ENCODE measurements at regions not wholly inside any gene's neighbourhood (a gene's known extent, or its start where the extent isn't known, plus 50 kb on each side); places are given as distances from the start of the nearest gene placed in this dataset.

DNA sequence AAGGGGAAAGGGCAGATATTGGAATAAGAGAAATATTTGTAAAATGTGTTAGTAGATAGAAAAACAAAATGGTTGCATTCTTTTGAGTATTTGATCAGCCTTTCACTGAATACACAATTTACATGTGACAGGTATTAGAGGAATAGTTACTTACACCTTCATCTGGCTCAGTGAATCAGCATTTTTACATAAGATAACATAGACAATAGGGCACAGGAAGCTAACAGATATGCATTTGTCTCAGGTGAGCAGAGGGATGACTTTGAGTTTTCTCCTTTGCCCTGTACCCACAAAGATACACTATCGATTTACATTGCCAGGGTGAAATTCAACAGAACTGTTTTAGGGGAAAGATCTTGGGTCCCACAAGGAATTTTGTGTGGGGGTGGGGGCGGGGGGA lies 373.1 kb upstream of the NETO1 start:
- Histone ChIP-seq H3K27me3 (no peaks in the 10 kb centered on the region), H3K27ac (no peak overlapping the region), H3K9me3 (no peaks in the 10 kb centered on the region), H3K4me3 (no peak overlapping the region), H3K36me3 (no peaks in the 10 kb centered on the region), H3K4me1 (ENCODE audit: insufficient read depth) (no peaks in the 10 kb centered on the region)
- no peak for TF ChIP-seq EP300 (IDR thresholded peaks at IDR 0.05)
- TF ChIP-seq, protein P1, sequence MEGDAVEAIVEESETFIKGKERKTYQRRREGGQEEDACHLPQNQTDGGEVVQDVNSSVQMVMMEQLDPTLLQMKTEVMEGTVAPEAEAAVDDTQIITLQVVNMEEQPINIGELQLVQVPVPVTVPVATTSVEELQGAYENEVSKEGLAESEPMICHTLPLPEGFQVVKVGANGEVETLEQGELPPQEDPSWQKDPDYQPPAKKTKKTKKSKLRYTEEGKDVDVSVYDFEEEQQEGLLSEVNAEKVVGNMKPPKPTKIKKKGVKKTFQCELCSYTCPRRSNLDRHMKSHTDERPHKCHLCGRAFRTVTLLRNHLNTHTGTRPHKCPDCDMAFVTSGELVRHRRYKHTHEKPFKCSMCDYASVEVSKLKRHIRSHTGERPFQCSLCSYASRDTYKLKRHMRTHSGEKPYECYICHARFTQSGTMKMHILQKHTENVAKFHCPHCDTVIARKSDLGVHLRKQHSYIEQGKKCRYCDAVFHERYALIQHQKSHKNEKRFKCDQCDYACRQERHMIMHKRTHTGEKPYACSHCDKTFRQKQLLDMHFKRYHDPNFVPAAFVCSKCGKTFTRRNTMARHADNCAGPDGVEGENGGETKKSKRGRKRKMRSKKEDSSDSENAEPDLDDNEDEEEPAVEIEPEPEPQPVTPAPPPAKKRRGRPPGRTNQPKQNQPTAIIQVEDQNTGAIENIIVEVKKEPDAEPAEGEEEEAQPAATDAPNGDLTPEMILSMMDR (IDR thresholded peaks at IDR 0.05), result no peak
- no peak for TF ChIP-seq POLR2A (IDR thresholded peaks at IDR 0.05)
- no peak for DNase-seq
- intact Hi-C loops (cut with DNase I), result no loop called here
- WGBS, 3 donors, result 58 to 69% (median 58%) methylated on average over 2 of the region's 2 CpGs

- H3K4me3 ChIP-seq, result no peak overlapping the region
- H3K4me1 ChIP-seq (ENCODE audit: insufficient read depth), result no peaks in the 10 kb centered on the region
- DNase-seq, result no peak
- no peaks in the 10 kb centered on the region for H3K36me3 ChIP-seq
- intact Hi-C loops (cut with DNase I), result no loop called here
- no peak overlapping the region for H3K27ac ChIP-seq
- TF ChIP-seq EP300 (IDR thresholded peaks at IDR 0.05) (no peak), POLR2A (IDR thresholded peaks at IDR 0.05) (no peak)
- TF ChIP-seq, protein P1 (IDR thresholded peaks at IDR 0.05), result no peak
- no peaks in the 10 kb centered on the region for H3K27me3 ChIP-seq
- H3K9me3 ChIP-seq, result no peaks in the 10 kb centered on the region
Measured at GRCh38 chr18:73235921-73236320, 368.1 kb upstream of the NETO1 start.

DNA sequence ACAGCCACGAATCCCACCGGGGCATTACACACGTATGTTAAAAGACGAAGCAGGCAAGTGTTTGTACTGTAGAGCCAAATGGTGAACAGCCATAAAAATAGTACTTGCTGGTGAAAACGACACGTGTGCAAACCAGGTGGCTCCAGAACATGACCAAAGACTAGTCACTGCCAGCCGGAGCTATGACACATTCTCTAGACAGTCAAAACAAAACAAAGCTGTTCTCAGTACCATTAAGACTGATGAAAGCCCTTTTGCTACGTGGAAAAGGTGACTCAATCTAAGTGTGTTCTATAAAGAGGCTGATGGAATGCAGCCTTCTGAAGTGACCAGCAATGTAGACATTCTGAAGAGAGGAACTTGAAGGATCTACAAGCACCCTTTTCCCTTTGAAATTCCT lies 367.7 kb upstream of the NETO1 start:
- no peaks in the 10 kb centered on the region for H3K27me3 ChIP-seq
- H3K4me1 ChIP-seq (ENCODE audit: insufficient read depth), result no peaks in the 10 kb centered on the region
- WGBS, 3 donors, result 70 to 77% (median 76%) methylated on average over 8 of the region's 8 CpGs
- no peak overlapping the region for H3K4me3 ChIP-seq
- H3K27ac ChIP-seq, result no peak overlapping the region
- H3K9me3 ChIP-seq, result no peaks in the 10 kb centered on the region
- H3K36me3 ChIP-seq, result no peaks in the 10 kb centered on the region
- no peak for TF ChIP-seq POLR2A (IDR thresholded peaks at IDR 0.05)
- TF ChIP-seq, protein P1 (IDR thresholded peaks at IDR 0.05), result no peak
- TF ChIP-seq EP300 (IDR thresholded peaks at IDR 0.05), result no peak
- DNase-seq, result no peak
- intact Hi-C loops (cut with DNase I), result no loop called here

DNA sequence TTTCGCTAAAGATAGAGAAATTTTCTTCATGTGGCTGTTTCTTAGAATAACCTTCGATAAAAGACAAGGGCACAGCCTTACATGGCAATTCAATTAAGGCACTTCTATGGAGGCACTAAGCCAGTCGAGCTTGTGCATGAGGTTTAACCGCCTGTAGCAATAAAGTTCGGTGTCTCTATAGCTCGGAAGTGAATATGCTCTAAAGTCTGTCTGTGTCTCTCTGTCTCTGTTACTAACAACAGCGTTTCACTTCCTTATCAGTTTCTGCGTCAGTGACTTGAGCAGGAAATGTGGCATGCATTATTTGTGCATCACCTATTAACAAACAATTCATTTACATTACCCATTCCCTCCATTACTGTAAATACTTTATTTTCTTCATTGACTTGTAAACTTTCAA lies 365.1 kb upstream of the NETO1 start:
- no peak overlapping the region for H3K4me3 ChIP-seq
- intact Hi-C loops (cut with DNase I), result no loop called here

More for the DNA sequence above, 365.1 kb upstream of the NETO1 start:
- 75 to 82% (median 78%) methylated on average over 8 of the region's 8 CpGs for WGBS, 3 donors
- Histone ChIP-seq H3K9me3 (no peaks in the 10 kb centered on the region), H3K27me3 (no peaks in the 10 kb centered on the region), H3K36me3 (no peaks in the 10 kb centered on the region), H3K4me1 (ENCODE audit: insufficient read depth) (no peaks in the 10 kb centered on the region), H3K27ac (no peak overlapping the region)
- no peak for DNase-seq
- TF ChIP-seq EP300 (IDR thresholded peaks at IDR 0.05) (no peak), POLR2A (IDR thresholded peaks at IDR 0.05) (no peak)
- TF ChIP-seq, protein P1 (IDR thresholded peaks at IDR 0.05), result no peak
